SH-SY5Y (cell line): ENCODE measurements at regions not wholly inside any gene's neighbourhood (a gene's known extent, or its start where the extent isn't known, plus 50 kb on each side); places are given as distances from the start of the nearest gene placed in this dataset.

Experiments used
- GATA2 ChIP-seq: IDR thresholded peaks from 2 replicates; pipeline ENCODE4 v1.6.1; 2011; ENCODE audit warnings: mild to moderate bottlenecking, low read depth, low read length
- GATA3 ChIP-seq: IDR thresholded peaks from 2 replicates; pipeline ENCODE4 v1.6.1; 2011; ENCODE audit warnings: low read depth, mild to moderate bottlenecking, low read length, moderate library complexity

DNA sequence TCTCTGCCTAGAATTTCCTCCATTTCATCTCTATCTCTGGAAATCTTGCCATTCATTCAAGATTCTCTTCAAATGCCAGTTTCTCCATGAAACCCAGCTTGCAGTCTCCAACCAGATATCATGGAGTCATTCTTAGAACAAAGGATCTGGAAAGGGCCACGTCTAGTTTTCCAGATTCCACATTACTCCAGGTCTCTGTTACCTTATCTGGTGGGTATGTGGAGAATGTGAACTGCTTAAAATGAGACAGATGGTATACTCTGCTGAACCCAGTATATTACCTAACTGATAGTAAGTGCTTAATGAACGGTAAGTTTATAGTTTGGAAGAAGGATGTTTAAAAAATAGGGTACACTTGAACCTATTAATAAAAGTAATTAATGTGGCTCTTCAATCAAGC, 52.3 kb upstream of the ZSWIM6 start:
- TF ChIP-seq GATA3 (no peak), GATA2 (no peak)
